Osteoblast (primary cell): ENCODE measurements at regions not wholly inside any gene's neighbourhood (a gene's known extent, or its start where the extent isn't known, plus 50 kb on each side); places are given as distances from the start of the nearest gene placed in this dataset.

ENCODE experiments used
- DNase-seq: peaks from one replicate; pipeline ENCODE4 v3.0.0; 2011; ENCODE audit warnings: low spot score, mixed read lengths; ENCODE audit not compliant: insufficient read length; ENCODE audit errors: missing footprints
- H2AFZ ChIP-seq: 2 replicates; pipeline ENCODE4 v1.6.0; 2011; ENCODE audit warnings: mild to moderate bottlenecking, low read length
- H3K27ac ChIP-seq: 2 replicates; pipeline ENCODE4 v1.5.1; 2011; ENCODE audit warnings: mild to moderate bottlenecking, low read depth, low read length, moderate library complexity
- H3K27me3 ChIP-seq: 2 replicates; pipeline ENCODE4 v1.6.0; 2012; ENCODE audit warnings: mild to moderate bottlenecking, control low read depth, inconsistent platforms, low read length, moderate library complexity; ENCODE audit not compliant: insufficient read depth
- H3K36me3 ChIP-seq: 2 replicates; pipeline ENCODE4 v1.5.1; 2011; ENCODE audit warnings: mild to moderate bottlenecking, low read length, control low read depth, moderate library complexity; ENCODE audit not compliant: insufficient read depth
- H3K4me1 ChIP-seq: 2 replicates; pipeline ENCODE4 v1.5.1; 2011; ENCODE audit warnings: mild to moderate bottlenecking, low read length, control low read depth, moderate library complexity; ENCODE audit not compliant: insufficient read depth
- H3K4me2 ChIP-seq: 2 replicates; pipeline ENCODE4 v1.6.0; 2011; ENCODE audit warnings: mild to moderate bottlenecking, low read length; ENCODE audit not compliant: insufficient read depth
- H3K4me3 ChIP-seq: fragments of 200-600 bp; sonication (generic); 3 replicates; pipeline ENCODE4 v1.5.1; 2012; ENCODE audit warnings: mild to moderate bottlenecking, low read length, inconsistent platforms; ENCODE audit not compliant: insufficient read depth
- H3K79me2 ChIP-seq: 2 replicates; pipeline ENCODE4 v1.6.0; 2012; ENCODE audit warnings: mild to moderate bottlenecking, low read length, control low read depth, inconsistent platforms; ENCODE audit not compliant: insufficient read depth
- H3K9me3 ChIP-seq: 2 replicates; pipeline ENCODE4 v1.5.1; 2011; ENCODE audit warnings: low read depth, low read length, control low read depth
- H4K20me1 ChIP-seq: 2 replicates; pipeline ENCODE4 v1.6.0; 2012; ENCODE audit warnings: mild to moderate bottlenecking, low read length, control low read depth; ENCODE audit not compliant: insufficient read depth
- TF ChIP-seq, protein P1 (sequence below): IDR thresholded peaks from 2 replicates; pipeline ENCODE4 v1.5.1; 2011; ENCODE audit warnings: mild to moderate bottlenecking, low read depth, low read length, moderate library complexity; ENCODE audit errors: extremely low read depth

DNA sequence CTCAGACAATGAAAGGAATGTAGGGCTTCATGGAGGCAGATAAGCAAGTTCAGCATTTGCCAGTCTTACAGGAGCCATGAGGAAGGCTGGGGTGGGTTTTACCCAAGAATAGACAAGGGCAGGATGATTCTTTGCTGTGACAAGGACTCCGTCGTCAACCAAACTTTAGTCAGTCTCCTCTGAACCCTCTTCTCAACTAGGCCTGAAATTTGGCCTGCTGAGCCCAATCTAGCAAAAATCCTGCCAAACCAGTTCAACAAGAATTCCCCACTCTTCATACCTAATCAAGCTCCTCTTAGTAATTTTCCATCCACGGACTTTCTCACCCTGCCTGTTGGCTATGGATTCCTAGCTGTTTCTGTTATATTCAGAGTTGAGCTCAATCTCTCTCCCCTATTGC is 280.5 kb downstream of the TBL1XR1 start:
- Histone ChIP-seq H4K20me1 (no peaks in the 10 kb centered on the region), H3K27ac (no peak overlapping the region), H3K4me2 (no peak overlapping the region), H3K36me3 (no peaks in the 10 kb centered on the region), H2AFZ (no peak overlapping the region), H3K9me3 (no peaks in the 10 kb centered on the region), H3K4me1 (peaks cover 8% of the 10 kb centered on the region), H3K79me2 (no peaks in the 10 kb centered on the region), H3K27me3 (no peaks in the 10 kb centered on the region), H3K4me3 (no peak overlapping the region)
- TF ChIP-seq, protein P1, sequence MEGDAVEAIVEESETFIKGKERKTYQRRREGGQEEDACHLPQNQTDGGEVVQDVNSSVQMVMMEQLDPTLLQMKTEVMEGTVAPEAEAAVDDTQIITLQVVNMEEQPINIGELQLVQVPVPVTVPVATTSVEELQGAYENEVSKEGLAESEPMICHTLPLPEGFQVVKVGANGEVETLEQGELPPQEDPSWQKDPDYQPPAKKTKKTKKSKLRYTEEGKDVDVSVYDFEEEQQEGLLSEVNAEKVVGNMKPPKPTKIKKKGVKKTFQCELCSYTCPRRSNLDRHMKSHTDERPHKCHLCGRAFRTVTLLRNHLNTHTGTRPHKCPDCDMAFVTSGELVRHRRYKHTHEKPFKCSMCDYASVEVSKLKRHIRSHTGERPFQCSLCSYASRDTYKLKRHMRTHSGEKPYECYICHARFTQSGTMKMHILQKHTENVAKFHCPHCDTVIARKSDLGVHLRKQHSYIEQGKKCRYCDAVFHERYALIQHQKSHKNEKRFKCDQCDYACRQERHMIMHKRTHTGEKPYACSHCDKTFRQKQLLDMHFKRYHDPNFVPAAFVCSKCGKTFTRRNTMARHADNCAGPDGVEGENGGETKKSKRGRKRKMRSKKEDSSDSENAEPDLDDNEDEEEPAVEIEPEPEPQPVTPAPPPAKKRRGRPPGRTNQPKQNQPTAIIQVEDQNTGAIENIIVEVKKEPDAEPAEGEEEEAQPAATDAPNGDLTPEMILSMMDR, result no peak
- DNase-seq, result no peak

DNA sequence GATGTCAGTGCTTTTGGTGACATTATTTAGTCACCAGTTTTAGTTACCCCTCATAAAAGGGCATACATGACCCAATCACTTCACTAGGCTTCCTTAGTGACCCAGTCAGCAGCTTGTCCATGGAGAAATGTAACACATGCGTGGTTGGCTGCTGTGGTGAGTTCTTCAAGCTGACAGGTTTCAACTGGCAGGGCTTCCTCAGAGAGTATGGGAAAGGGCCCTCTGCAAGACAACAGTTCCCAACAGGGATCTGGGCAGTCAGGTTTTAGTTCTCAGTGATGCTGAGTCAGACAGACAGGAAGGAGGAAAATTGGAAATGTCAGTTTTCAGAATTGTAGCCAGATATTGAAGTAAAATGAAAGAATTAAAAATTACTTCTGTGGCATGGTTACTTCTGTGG is 282.5 kb downstream of the TBL1XR1 start:
- no peak overlapping the region for H3K4me2 ChIP-seq
- no peak overlapping the region for H3K27ac ChIP-seq
- peaks cover under 1% of the 10 kb centered on the region for H3K4me1 ChIP-seq
- H3K36me3 ChIP-seq, result no peaks in the 10 kb centered on the region
- no peaks in the 10 kb centered on the region for H3K9me3 ChIP-seq
- no peaks in the 10 kb centered on the region for H3K27me3 ChIP-seq
- no peaks in the 10 kb centered on the region for H3K79me2 ChIP-seq
- no peaks in the 10 kb centered on the region for H4K20me1 ChIP-seq
- DNase-seq, result no peak
- H3K4me3 ChIP-seq, result no peak overlapping the region
- no peak overlapping the region for H2AFZ ChIP-seq
- TF ChIP-seq, protein P1, result no peak

DNA sequence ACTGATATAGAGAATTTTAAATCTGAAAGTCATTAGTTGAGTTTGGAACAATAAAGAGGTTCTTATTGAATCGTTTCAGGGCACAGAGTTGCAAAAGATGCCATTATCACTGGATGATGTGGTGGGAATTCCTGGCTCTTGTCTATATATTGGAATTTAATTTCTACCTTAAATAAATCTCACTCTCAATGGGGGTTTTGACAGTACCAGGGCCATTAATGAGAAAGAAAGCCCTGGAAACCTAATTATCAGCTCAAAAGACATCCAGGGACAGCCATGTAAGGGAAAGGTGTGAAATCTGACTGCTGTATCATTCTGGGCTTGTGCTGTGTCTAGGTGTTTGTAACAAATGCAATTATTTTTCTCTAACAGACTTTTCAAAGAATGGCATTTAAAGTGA is 285.7 kb downstream of the TBL1XR1 start:
- Histone ChIP-seq H3K4me1 (peaks cover 2% of the 10 kb centered on the region), H3K4me3 (no peak overlapping the region), H2AFZ (no peak overlapping the region), H3K79me2 (no peaks in the 10 kb centered on the region), H3K27me3 (no peaks in the 10 kb centered on the region), H3K36me3 (no peaks in the 10 kb centered on the region), H3K4me2 (no peak overlapping the region), H4K20me1 (no peaks in the 10 kb centered on the region), H3K27ac (no peak overlapping the region), H3K9me3 (no peaks in the 10 kb centered on the region)
- TF ChIP-seq, protein P1, result no peak
- DNase-seq, result no peak

DNA sequence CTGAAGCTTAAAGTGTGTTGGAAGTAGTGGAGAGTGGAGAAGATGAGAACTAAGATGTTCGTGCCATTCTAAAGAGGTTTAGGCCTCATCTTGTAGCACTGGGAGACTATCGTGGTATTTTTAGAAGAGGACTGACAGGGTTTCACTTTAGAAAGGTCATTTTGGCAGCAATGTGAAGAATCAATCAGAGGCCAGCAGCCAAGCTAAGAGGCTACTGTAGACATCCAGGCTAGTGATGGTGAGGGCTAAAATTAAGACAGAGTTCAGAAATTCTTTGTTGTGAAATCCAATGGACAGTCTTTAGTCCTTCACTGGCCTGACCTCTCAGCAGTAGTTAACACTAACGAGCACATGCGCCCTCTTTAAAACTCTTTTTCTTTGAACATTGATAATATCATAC is 288.2 kb downstream of the TBL1XR1 start:
- H2AFZ ChIP-seq, result no peak overlapping the region
- H4K20me1 ChIP-seq, result no peaks in the 10 kb centered on the region
- no peak for DNase-seq
- H3K4me2 ChIP-seq, result no peak overlapping the region
- no peak overlapping the region for H3K4me3 ChIP-seq
- no peaks in the 10 kb centered on the region for H3K27me3 ChIP-seq
- no peaks in the 10 kb centered on the region for H3K9me3 ChIP-seq
- no peaks in the 10 kb centered on the region for H3K79me2 ChIP-seq
- TF ChIP-seq, protein P1, result no peak
- H3K27ac ChIP-seq, result no peak overlapping the region
- H3K4me1 ChIP-seq, result peaks cover 4% of the 10 kb centered on the region
- no peaks in the 10 kb centered on the region for H3K36me3 ChIP-seq
